Astrocyte (in vitro differentiated cells and primary cell): ENCODE measurements at regions not wholly inside any gene's neighbourhood (a gene's known extent, or its start where the extent isn't known, plus 50 kb on each side); places are given as distances from the start of the nearest gene placed in this dataset.

Experiments
- CTCF ChIP-seq: IDR thresholded peaks from 2 replicates; pipeline ENCODE4 v1.5.1; 2011; ENCODE audit warnings: low read depth, mild to moderate bottlenecking, inconsistent platforms, low read length, moderate library complexity; ENCODE audit not compliant: insufficient read depth
- EZH2 ChIP-seq: IDR thresholded peaks from 2 replicates; pipeline ENCODE4 v1.6.1; 2012; ENCODE audit warnings: mild to moderate bottlenecking, low read length, inconsistent platforms; ENCODE audit not compliant: insufficient read depth

- TF ChIP-seq CTCF (no peak), EZH2 (no peak)
Observed at GRCh38 chr12:124477107-124477915, 90.1 kb downstream of the NCOR2 start.
